Mucosa of descending colon (tissue), 3 donors: ENCODE measurements at regions not wholly inside any gene's neighbourhood (a gene's known extent, or its start where the extent isn't known, plus 50 kb on each side); places are given as distances from the start of the nearest gene placed in this dataset.

ENCODE experiments used
- ATAC-seq: fragments of 200-7000 bp; cut with Tn5 transposase; one replicate; pipeline ENCODE4 v1.9.1; 2020; ENCODE audit warnings: mild to moderate bottlenecking, moderate library complexity
- DNase-seq, 3 donors: peaks; one replicate each; pipeline ENCODE4 v3.0.0-alpha.2; 2020
- H3K36me3 ChIP-seq: fragments of 200-600 bp; one replicate; pipeline ENCODE4 v1.8.0; 2021; ENCODE audit warnings: low read depth, mild to moderate bottlenecking
- H3K4me1 ChIP-seq: fragments of 200-600 bp; one replicate; pipeline ENCODE4 v1.8.0; 2021; ENCODE audit warnings: low read depth, mild to moderate bottlenecking
- H3K4me3 ChIP-seq: fragments of 200-600 bp; one replicate; pipeline ENCODE4 v1.8.0; 2021; ENCODE audit warnings: mild to moderate bottlenecking
- H3K9me3 ChIP-seq: fragments of 200-600 bp; one replicate; pipeline ENCODE4 v1.8.0; 2021; ENCODE audit warnings: mild to moderate bottlenecking
- intact Hi-C, 2 donors: fragments of 100-400 bp; cut with DNase I in 1 of 2; cut with micrococcal nuclease in 1 of 2; formaldehyde crosslinking; loops; one replicate each; pipeline versions ENCODE4 v1.11.0 to v1.11.1; 2022; cut with DNase I, micrococcal nuclease
- TF ChIP-seq, protein P1 (sequence below): fragments of 200-600 bp; IDR thresholded peaks from one replicate; pipeline ENCODE4 v1.8.0; 2022; ENCODE audit warnings: antibody characterized with exemption, mild to moderate bottlenecking
- donor health status: DM: no; HTN: no; CAD: no; lungs with moderate emphysema.
- donor health status: DM: no; HTN: no; CAD: no.
- donor health status: DM: no; HTN: yes; CAD: no.

- no peak for ATAC-seq
- intact Hi-C loops = no loop called here
- no peaks in the 10 kb centered on the region for H3K9me3 ChIP-seq
- no peak for DNase-seq
- TF ChIP-seq, protein P1, sequence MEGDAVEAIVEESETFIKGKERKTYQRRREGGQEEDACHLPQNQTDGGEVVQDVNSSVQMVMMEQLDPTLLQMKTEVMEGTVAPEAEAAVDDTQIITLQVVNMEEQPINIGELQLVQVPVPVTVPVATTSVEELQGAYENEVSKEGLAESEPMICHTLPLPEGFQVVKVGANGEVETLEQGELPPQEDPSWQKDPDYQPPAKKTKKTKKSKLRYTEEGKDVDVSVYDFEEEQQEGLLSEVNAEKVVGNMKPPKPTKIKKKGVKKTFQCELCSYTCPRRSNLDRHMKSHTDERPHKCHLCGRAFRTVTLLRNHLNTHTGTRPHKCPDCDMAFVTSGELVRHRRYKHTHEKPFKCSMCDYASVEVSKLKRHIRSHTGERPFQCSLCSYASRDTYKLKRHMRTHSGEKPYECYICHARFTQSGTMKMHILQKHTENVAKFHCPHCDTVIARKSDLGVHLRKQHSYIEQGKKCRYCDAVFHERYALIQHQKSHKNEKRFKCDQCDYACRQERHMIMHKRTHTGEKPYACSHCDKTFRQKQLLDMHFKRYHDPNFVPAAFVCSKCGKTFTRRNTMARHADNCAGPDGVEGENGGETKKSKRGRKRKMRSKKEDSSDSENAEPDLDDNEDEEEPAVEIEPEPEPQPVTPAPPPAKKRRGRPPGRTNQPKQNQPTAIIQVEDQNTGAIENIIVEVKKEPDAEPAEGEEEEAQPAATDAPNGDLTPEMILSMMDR = no peak
- no peaks in the 10 kb centered on the region for H3K4me1 ChIP-seq
- no peak overlapping the region for H3K4me3 ChIP-seq
- H3K36me3 ChIP-seq = no peaks in the 10 kb centered on the region
Measured at GRCh38 chr17:5783269-5783668, 199.0 kb upstream of the NLRP1 start.

DNA sequence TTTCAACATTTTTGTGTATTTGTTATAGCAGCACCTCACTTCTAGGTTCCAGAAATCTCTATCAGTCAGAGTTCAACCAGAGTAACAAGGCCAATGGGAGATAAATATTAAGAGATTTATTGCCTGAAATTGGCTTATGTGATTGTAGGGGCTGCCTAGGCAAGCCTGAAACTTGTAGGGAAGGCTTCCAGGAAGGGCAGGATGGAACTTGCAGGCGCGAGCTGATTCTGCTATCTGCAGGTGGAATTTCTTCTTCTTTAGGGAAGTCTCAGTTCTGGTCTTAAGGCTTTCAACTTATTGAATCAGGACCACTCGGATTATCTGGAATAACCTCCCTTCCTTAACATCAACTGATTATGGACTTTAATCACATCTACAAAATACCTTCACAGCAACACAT is 199.5 kb upstream of the NLRP1 start:
- H3K4me3 ChIP-seq = no peak overlapping the region
- DNase-seq (no peak), ATAC-seq (no peak)
- TF ChIP-seq, protein P1 = no peak
- intact Hi-C loops = no loop called here
- no peaks in the 10 kb centered on the region for H3K36me3 ChIP-seq
- no peaks in the 10 kb centered on the region for H3K9me3 ChIP-seq
- H3K4me1 ChIP-seq = no peaks in the 10 kb centered on the region

DNA sequence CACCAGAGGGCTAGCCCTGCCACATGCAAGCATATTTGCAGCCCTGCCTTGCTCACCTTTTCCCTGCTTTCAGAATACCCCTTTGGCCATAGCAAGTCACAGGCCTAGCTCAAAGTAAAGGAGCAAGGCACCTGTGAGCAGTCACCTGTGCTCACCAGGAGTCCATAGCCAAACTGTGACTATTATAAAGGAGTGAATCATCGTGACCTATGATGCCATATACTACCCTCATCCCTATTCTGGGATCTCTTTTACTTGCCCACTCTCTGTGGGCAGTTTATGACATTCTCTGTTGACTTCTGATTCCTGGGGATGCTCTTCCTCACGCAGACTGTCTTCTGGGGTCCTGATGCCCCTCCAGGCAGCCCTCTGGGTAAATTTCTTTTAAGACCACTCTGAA is 200.5 kb upstream of the NLRP1 start:
- H3K36me3 ChIP-seq = no peaks in the 10 kb centered on the region
- ATAC-seq (no peak), DNase-seq (no peak)
- TF ChIP-seq, protein P1 = no peak
- H3K4me1 ChIP-seq = no peaks in the 10 kb centered on the region
- no peaks in the 10 kb centered on the region for H3K9me3 ChIP-seq
- H3K4me3 ChIP-seq = no peak overlapping the region
- intact Hi-C loops = no loop called here

DNA sequence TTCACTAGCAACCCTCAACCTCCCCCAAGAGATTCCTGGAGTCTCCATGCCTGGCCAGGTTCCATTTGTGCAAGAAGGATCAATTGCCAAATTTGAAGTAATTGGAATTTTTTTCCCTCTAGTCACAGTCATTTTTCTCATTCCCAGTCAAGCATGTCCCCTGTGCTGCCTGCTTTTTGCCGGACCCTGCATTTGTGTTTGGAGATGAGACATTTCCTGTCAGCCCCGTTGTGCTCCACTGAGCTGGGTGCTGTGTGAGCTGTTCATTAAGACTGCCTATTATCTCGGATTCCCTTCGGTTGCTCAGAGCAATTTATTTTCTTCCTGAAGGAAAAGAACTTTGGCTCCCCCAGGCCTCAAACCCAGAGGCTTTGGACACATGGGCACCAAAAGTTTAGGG is 201.0 kb upstream of the NLRP1 start:
- Histone ChIP-seq H3K36me3 (no peaks in the 10 kb centered on the region), H3K4me1 (no peaks in the 10 kb centered on the region), H3K4me3 (no peak overlapping the region), H3K9me3 (no peaks in the 10 kb centered on the region)
- DNase-seq = no peak
- TF ChIP-seq, protein P1 = no peak
- intact Hi-C loops = no loop called here
- ATAC-seq = no peak

GRCh38 chr17:5785867-5786509 is 201.7 kb upstream of the NLRP1 start:
- DNase-seq (no peak), ATAC-seq (no peak)
- intact Hi-C loops = no loop called here
- TF ChIP-seq, protein P1 = no peak
- Histone ChIP-seq H3K9me3 (no peaks in the 10 kb centered on the region), H3K4me3 (no peak overlapping the region), H3K36me3 (no peaks in the 10 kb centered on the region), H3K4me1 (no peaks in the 10 kb centered on the region)

DNA sequence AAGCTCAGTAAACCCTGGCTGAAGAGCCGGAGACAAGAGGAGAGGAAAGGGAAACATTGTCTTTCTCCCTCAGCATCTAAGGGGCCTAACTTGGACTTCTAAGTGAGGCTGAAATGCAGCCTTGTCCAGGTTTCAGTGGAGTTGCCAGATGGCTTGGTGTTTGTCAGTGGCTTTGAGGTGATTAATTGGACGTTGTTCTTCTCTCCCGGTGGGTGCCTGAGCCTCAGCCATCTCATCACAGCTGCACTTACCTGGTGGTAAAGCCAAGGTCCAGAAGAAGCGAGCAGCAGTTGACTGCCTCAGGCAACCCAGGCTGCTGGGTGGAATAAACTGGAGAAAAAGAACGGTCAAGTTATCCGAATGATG is 202.2 kb upstream of the NLRP1 start:
- Histone ChIP-seq H3K36me3 (no peaks in the 10 kb centered on the region), H3K9me3 (no peaks in the 10 kb centered on the region), H3K4me1 (no peaks in the 10 kb centered on the region), H3K4me3 (no peak overlapping the region)
- no peak for ATAC-seq
- no peak for DNase-seq
- intact Hi-C loops = no loop called here
- TF ChIP-seq, protein P1 = no peak
